GM12875 (cell line): ENCODE measurements at regions not wholly inside any gene's neighbourhood (a gene's known extent, or its start where the extent isn't known, plus 50 kb on each side); places are given as distances from the start of the nearest gene placed in this dataset.

Experiments
- H3K4me3 ChIP-seq: one replicate; pipeline ENCODE4 v1.5.1; 2011; ENCODE audit warnings: low read depth, low read length, control low read depth
- CTCF ChIP-seq: IDR thresholded peaks from 2 replicates; pipeline ENCODE4 v1.5.1; 2011; ENCODE audit warnings: low read depth, mild to moderate bottlenecking, control low read depth, inconsistent platforms, low read length, moderate library complexity, borderline replicate concordance; ENCODE audit not compliant: insufficient read depth

- TF ChIP-seq CTCF, result no peak
- H3K4me3 ChIP-seq, result no peak overlapping the region
Observed at GRCh38 chr7:94288096-94288495, 106.6 kb upstream of the COL1A2 start.

- no peak overlapping the region for H3K4me3 ChIP-seq
- peak; percentile 39; the same call in 1 of the 2 replicates for TF ChIP-seq CTCF
Observed at GRCh38 chr7:94289071-94289470, 105.6 kb upstream of the COL1A2 start.

- TF ChIP-seq CTCF, result no peak
- no peak overlapping the region for H3K4me3 ChIP-seq
Observed at GRCh38 chr7:94294471-94295131, 100.1 kb upstream of the COL1A2 start.

GRCh38 chr7:94295850-94296249 lies 98.8 kb upstream of the COL1A2 start:
- no peak overlapping the region for H3K4me3 ChIP-seq
- no peak for TF ChIP-seq CTCF

- no peak overlapping the region for H3K4me3 ChIP-seq
- TF ChIP-seq CTCF, result no peak
Observed at GRCh38 chr7:94296881-94297280, 97.8 kb upstream of the COL1A2 start.

- no peak overlapping the region for H3K4me3 ChIP-seq
- no peak for TF ChIP-seq CTCF
Observed at GRCh38 chr7:94297397-94297838, 97.3 kb upstream of the COL1A2 start.

GRCh38 chr7:94298943-94299342 lies 95.8 kb upstream of the COL1A2 start:
- no peak for TF ChIP-seq CTCF
- no peak overlapping the region for H3K4me3 ChIP-seq
